ENCODE measurements at regions not wholly inside any gene's neighbourhood (a gene's known extent, or its start where the extent isn't known, plus 50 kb on each side); places are given as distances from the start of the nearest gene placed in this dataset.

DNA sequence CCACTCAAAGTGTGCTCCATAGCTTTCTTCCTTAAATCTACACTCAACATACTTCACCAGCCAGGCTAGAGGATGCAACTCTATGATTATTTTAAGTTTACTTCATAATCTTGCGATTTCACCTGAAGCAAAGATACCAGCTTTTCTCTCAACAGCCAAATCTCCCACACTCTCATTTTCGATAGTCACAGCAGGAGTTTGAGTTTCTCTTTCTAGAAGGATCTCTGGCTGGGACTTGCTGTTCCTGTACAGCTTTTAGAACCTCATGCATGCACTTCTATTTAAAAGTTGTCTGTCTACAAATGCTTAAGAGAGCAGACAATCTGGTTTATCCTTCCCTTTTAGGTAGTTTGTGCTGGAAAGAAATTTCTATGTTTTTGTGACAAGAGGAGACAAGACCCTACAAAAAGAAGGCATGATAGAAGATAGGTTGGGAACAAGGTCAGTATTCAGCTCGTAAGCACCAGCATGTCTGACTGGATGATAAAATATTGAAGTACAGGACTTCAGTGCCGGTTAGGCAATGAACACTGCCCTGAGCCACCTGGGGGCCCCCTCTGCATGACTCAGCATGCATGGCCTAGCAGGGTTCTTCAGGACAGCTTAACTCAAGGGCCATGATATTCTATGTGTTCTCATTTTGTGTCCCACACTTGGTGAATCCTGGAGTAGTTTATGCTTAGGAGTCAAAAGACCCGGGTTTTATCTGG lies 65.6 kb downstream of the ATXN3L start:
- Histone ChIP-seq H3K9me3 (no peaks in the 10 kb centered on the region; the same call in 2 of the 3 replicates), H3K27ac (peak overlapping the region; percentile 40 to 73; a peak in 4 of 6 replicates), H3K4me2 (no peak overlapping the region), H3K4me1 (peaks cover 6% of the 10 kb centered on the region; the same call in 2 of the 3 replicates), H3K4me3 (no peak overlapping the region)
- TF ChIP-seq PHF8 (IDR thresholded peaks at IDR 0.05; ENCODE audit: borderline replicate concordance, low read depth) (no peak), RAD21 (conservative IDR thresholded peaks at IDR 0.05 in 1 of 2, IDR thresholded peaks at IDR 0.05 in 1 of 2) (peak in 1 of 2 experiments; percentile 17; a peak in 1 of 5 replicates), MAFK (IDR thresholded peaks at IDR 0.05; ENCODE audit: partially characterized antibody) (peak; percentile 29)
- FAIRE-seq = peak; percentile 98
- POLR2A ChIA-PET = interaction anchor here (0.6 kb wide), 1 partner anchor 278 kb away, joined by 3 read pairs; no protein-coding TSS in a partner anchor
- WGBS (ENCODE audit: missing lambda C conversion rate) = 76% methylated on average over 5 of the region's 5 CpGs
- DNase-seq (ENCODE audit: low read depth in 1 of 2, low spot score in 1 of 2) = peak in 1 of 2 experiments; percentile 48
- CTCF ChIA-PET = interaction anchor here (0.6 to 1.0 kb wide), 4 partner anchors 19 to 234 kb away, joined by 3 to 4 read pairs (median 3); no protein-coding TSS in a partner anchor
- ATAC-seq = peak in 1 of 2 experiments; percentile 53; a peak in 2 of 6 replicates

GRCh38 chrX:13253223-13253622 lies 66.6 kb downstream of the ATXN3L start:
- FAIRE-seq (peak; percentile 54), ATAC-seq (no peak), DNase-seq (ENCODE audit: low read depth in 1 of 2, low spot score in 1 of 2) (no peak)
- WGBS (ENCODE audit: missing lambda C conversion rate) = 55% methylated on average over 3 of the region's 3 CpGs
- peaks cover 6% of the 10 kb centered on the region; the same call in 2 of the 3 replicates for H3K4me1 ChIP-seq
- H3K9me3 ChIP-seq = no peaks in the 10 kb centered on the region; the same call in 2 of the 3 replicates
- H3K4me2 ChIP-seq = no peak overlapping the region
- TF ChIP-seq, protein P1, sequence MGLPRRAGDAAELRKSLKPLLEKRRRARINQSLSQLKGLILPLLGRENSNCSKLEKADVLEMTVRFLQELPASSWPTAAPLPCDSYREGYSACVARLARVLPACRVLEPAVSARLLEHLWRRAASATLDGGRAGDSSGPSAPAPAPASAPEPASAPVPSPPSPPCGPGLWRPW (IDR thresholded peaks at IDR 0.05) = no peak
- TF ChIP-seq RARB (CRISPR knock-in tag; IDR thresholded peaks at IDR 0.05) (no peak), CBX2 (IDR thresholded peaks at IDR 0.05; ENCODE audit: borderline replicate concordance, low read depth) (no peak), CHD4 (IDR thresholded peaks at IDR 0.05; ENCODE audit: borderline replicate concordance) (no peak), ZNF302 (CRISPR knock-in tag; IDR thresholded peaks at IDR 0.05) (no peak), GATA3 (IDR thresholded peaks at IDR 0.05; ENCODE audit: borderline replicate concordance) (no peak), PBX3 (IDR thresholded peaks at IDR 0.05) (no peak), ATOH8 (CRISPR knock-in tag; IDR thresholded peaks at IDR 0.05; ENCODE audit: low read depth) (no peak), POLR2A (IDR thresholded peaks at IDR 0.05; ENCODE audit: low read length) (no peak), HOXA7 (CRISPR knock-in tag; IDR thresholded peaks at IDR 0.05) (no peak), HOXB5 (CRISPR knock-in tag; IDR thresholded peaks at IDR 0.05) (no peak)
- no peak overlapping the region for H3K4me3 ChIP-seq
- ChIA-PET POLR2A (no interaction called here), CTCF (no interaction called here)
- no peak overlapping the region for H3K27ac ChIP-seq

DNA sequence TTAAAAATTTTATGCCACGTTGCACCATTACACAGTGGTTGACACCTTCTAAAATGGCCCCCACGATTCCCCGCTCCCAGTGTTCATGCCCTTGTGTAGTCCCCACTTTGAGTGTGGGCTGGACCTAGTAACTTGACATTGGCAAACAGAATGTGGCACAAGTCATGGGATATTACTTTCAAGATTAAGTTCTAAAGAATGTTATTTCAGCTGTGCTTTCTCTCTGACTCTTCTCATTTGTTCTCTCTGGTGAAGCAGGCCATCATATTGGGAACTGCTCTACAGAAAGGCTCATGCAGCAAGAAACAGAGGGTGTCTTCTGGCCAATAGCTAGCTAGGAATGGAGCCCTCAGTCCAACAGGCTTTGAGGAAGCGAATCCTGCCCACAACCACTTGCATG lies 67.1 kb downstream of the ATXN3L start:
- Histone ChIP-seq H3K4me1 (peaks cover 6% of the 10 kb centered on the region; the same call in 2 of the 3 replicates), H3K27ac (no peak overlapping the region), H3K9me3 (no peaks in the 10 kb centered on the region; the same call in 2 of the 3 replicates), H3K4me3 (no peak overlapping the region), H3K4me2 (no peak overlapping the region)
- ChIA-PET POLR2A (no interaction called here), CTCF (no interaction called here)
- FAIRE-seq (no peak), DNase-seq (ENCODE audit: low read depth in 1 of 2, low spot score in 1 of 2) (no peak), ATAC-seq (no peak)
- no peak for TF ChIP-seq SREBF2 (IDR thresholded peaks at IDR 0.05)
- TF ChIP-seq CEBPB (IDR thresholded peaks at IDR 0.05) = no peak
- TF ChIP-seq NPAS2 (CRISPR knock-in tag; IDR thresholded peaks at IDR 0.05; ENCODE audit: borderline replicate concordance) = no peak
- 88% methylated on average over 4 of the region's 4 CpGs for WGBS (ENCODE audit: missing lambda C conversion rate)
